BE2C (cell line): ENCODE measurements at regions not wholly inside any gene's neighbourhood (a gene's known extent, or its start where the extent isn't known, plus 50 kb on each side); places are given as distances from the start of the nearest gene placed in this dataset.
A peak's percentile ranks its signal among the peaks of the same experiment; 100 is the strongest.

Experiments used
- DNase-seq: peaks from one replicate; pipeline ENCODE4 v3.0.0-alpha.2; 2020
- H3K27me3 ChIP-seq: fragments of 250-450 bp; sonication (Bioruptor Pico); 2 replicates; pipeline ENCODE4 v1.5.1; 2020; ENCODE audit warnings: mild to moderate bottlenecking
- H3K36me3 ChIP-seq: fragments of 250-450 bp; sonication (Bioruptor Pico); 2 replicates; pipeline ENCODE4 v1.5.1; 2020; ENCODE audit warnings: mild to moderate bottlenecking
- H3K4me1 ChIP-seq: fragments of 250-450 bp; sonication (Bioruptor Pico); 2 replicates; pipeline ENCODE4 v1.5.1; 2020
- H3K4me3 ChIP-seq: 2 replicates; pipeline ENCODE4 v1.5.1; 2011; ENCODE audit warnings: low read depth, low read length
- H3K9me3 ChIP-seq: fragments of 250-450 bp; sonication (Bioruptor Pico); 2 replicates; pipeline ENCODE4 v1.5.1; 2020
- TF ChIP-seq, protein P1 (sequence below): IDR thresholded peaks from 2 replicates; pipeline ENCODE4 v1.5.1; 2012; ENCODE audit warnings: mild to moderate bottlenecking, low read depth, low read length

DNA sequence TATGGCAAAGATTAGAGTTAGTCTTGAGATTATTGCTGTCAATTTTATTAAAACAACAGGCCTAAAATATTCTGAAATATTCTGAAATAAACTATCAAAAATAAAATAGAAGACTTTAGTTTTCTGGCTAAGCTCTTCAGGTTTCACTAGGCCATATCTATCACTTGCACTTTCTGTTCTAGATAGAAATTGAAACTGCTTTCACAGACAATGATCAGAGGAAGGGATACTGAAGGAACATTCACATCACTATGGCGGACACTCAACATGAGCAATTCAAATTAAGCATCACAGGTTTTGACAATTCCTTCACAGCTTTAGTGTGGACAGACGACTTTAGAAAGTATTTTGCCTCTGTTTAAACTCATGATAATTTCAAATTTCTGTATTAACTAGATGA lies 586.4 kb upstream of the REG3G start:
- Histone ChIP-seq H3K36me3 (no peaks in the 10 kb centered on the region), H3K4me3 (no peak overlapping the region), H3K4me1 (no peaks in the 10 kb centered on the region), H3K9me3 (no peaks in the 10 kb centered on the region), H3K27me3 (no peaks in the 10 kb centered on the region)
- TF ChIP-seq, protein P1, sequence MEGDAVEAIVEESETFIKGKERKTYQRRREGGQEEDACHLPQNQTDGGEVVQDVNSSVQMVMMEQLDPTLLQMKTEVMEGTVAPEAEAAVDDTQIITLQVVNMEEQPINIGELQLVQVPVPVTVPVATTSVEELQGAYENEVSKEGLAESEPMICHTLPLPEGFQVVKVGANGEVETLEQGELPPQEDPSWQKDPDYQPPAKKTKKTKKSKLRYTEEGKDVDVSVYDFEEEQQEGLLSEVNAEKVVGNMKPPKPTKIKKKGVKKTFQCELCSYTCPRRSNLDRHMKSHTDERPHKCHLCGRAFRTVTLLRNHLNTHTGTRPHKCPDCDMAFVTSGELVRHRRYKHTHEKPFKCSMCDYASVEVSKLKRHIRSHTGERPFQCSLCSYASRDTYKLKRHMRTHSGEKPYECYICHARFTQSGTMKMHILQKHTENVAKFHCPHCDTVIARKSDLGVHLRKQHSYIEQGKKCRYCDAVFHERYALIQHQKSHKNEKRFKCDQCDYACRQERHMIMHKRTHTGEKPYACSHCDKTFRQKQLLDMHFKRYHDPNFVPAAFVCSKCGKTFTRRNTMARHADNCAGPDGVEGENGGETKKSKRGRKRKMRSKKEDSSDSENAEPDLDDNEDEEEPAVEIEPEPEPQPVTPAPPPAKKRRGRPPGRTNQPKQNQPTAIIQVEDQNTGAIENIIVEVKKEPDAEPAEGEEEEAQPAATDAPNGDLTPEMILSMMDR: no peak
- no peak for DNase-seq

DNA sequence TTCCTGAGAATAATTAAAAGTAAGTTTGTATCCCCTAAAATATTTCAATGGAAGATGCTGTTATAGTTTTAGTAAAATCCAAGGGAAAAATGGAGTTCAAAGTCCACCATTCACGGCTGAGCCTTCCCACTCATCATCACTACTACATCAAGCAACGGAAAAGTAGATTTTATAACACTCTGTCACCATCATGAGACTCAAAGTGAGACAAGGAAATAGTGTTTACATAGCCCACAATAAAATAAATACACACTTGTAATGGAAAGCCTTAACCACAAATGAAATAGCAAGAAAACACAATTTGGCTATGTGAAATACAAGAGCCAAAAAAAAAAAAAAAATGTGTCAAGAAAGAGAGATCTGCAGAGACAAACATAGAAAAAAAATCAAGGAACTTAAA lies 569.9 kb upstream of the REG3G start:
- TF ChIP-seq, protein P1: no peak
- H3K4me3 ChIP-seq: no peak overlapping the region
- no peaks in the 10 kb centered on the region for H3K36me3 ChIP-seq
- no peaks in the 10 kb centered on the region for H3K4me1 ChIP-seq
- no peaks in the 10 kb centered on the region for H3K9me3 ChIP-seq
- H3K27me3 ChIP-seq: no peaks in the 10 kb centered on the region
- no peak for DNase-seq

DNA sequence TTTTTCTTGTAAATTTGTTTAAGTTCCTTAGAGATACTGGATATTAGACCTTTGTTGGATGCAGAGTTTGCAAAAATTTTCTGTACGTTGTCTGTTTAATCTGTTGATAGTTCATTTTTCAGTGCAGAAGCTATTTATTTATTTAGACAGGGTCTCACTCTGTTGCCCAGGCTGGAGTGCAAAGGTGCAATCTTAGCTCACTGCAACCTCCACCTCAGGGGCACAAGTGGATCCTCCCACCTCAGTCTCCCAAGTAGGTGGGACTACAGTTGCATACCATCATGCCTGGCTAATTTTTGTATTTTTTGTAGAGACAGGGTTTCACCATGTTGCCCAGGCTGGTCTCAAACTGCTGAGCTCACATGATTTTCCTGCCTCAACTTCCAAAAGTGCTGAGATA lies 568.2 kb upstream of the REG3G start:
- no peaks in the 10 kb centered on the region for H3K4me1 ChIP-seq
- H3K36me3 ChIP-seq: no peaks in the 10 kb centered on the region
- H3K27me3 ChIP-seq: no peaks in the 10 kb centered on the region
- no peaks in the 10 kb centered on the region for H3K9me3 ChIP-seq
- TF ChIP-seq, protein P1: no peak
- no peak overlapping the region for H3K4me3 ChIP-seq
- no peak for DNase-seq

DNA sequence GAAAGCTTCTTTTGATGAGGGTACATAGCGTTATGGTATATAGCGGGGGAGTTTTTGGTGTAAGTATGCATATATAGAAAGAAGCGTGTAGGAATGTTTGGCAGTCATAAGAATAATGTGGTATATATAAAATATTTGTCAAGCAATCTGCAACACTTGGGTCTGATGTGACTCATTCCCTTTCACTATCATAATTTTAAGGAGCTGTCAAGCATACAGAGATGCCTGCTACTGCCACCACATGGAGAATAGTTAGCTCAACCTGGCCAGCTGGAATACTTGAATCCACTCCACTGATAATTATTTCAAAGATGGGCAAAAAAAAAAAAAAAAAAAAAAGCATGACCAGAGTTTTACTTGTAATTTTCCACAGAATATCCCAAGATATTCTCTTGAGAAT lies 559.8 kb upstream of the REG3G start:
- DNase-seq: peak; percentile 6
- no peaks in the 10 kb centered on the region for H3K36me3 ChIP-seq
- H3K4me1 ChIP-seq: no peaks in the 10 kb centered on the region
- no peak overlapping the region for H3K4me3 ChIP-seq
- H3K27me3 ChIP-seq: no peaks in the 10 kb centered on the region
- no peaks in the 10 kb centered on the region for H3K9me3 ChIP-seq
- TF ChIP-seq, protein P1: peak; percentile 18; the same call in 1 of the 2 replicates

DNA sequence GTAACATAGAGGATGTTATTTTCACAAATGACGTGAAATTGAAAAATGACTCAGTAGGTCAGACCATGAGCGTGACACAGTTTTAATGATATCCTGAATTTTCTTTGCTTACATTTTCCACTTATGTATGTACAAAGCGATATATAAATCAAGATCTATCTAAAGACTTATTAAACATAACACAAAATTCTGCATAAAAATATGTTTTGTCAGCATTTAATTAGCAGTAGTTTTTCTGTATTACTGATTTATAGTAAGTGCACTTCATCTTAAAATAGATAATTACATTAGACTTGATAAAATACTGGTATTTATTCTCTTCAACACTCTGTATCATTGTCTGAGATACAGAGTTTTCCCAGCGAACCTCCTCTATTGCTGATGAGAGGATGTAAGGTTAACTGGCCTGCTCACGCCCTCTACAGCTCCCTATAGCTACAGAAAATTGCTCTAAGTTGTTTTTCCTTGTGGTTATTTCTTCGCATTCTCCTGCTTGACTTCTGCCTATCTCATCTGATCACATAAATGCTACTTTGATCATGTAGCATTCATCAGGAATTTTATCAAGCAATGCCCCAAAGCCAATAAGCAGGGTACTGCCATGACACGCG lies 548.8 kb upstream of the REG3G start:
- no peak for DNase-seq
- H3K36me3 ChIP-seq: no peaks in the 10 kb centered on the region
- TF ChIP-seq, protein P1: no peak
- no peaks in the 10 kb centered on the region for H3K9me3 ChIP-seq
- H3K4me1 ChIP-seq: no peaks in the 10 kb centered on the region
- H3K4me3 ChIP-seq: no peak overlapping the region
- no peaks in the 10 kb centered on the region for H3K27me3 ChIP-seq

DNA sequence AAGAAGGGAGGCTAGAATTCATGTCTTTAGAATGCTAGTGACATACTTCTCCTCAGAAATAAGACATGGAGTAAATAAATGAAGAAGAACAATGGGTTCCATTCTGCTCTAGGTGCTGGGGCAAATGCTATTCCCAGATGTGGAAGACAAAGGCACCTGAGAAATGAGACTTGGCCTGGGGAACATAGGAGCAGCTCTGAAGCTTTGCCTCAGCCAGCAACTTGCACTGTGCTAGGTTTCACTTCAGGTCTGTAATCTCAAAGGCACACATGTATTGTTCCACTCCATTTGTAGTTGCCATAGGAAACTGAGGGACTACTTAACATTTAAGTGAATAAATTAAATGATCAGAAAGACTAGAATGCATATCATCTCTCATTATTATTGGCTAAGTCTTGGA lies 538.9 kb upstream of the REG3G start:
- DNase-seq: no peak
- H3K4me3 ChIP-seq: no peak overlapping the region
- H3K9me3 ChIP-seq: no peaks in the 10 kb centered on the region

More for the DNA sequence above, 538.9 kb upstream of the REG3G start:
- no peaks in the 10 kb centered on the region for H3K27me3 ChIP-seq
- H3K4me1 ChIP-seq: no peaks in the 10 kb centered on the region
- TF ChIP-seq, protein P1: no peak
- H3K36me3 ChIP-seq: no peaks in the 10 kb centered on the region
